ENCODE measurements at regions not wholly inside any gene's neighbourhood (a gene's known extent, or its start where the extent isn't known, plus 50 kb on each side); places are given as distances from the start of the nearest gene placed in this dataset.

GRCh38 chr6:125665295-125665814, 84.1 kb upstream of the HEY2 start:
- TF ChIP-seq CTCF (IDR thresholded peaks at IDR 0.05; ENCODE audit: extremely low read depth in 1 of 2, insufficient read depth in 1 of 2, low read depth in 1 of 2, low read length in 2 of 2) (no peak), POLR2A (IDR thresholded peaks at IDR 0.05; ENCODE audit: low read depth, low read length) (no peak)

Measured in endothelial cell of umbilical vein (primary cell).